SK-N-MC (cell line): ENCODE measurements at regions not wholly inside any gene's neighbourhood (a gene's known extent, or its start where the extent isn't known, plus 50 kb on each side); places are given as distances from the start of the nearest gene placed in this dataset.

Experiments used
- EZH2 ChIP-seq: fragments of 200-600 bp; sonication (generic); IDR thresholded peaks from one replicate; pipeline ENCODE4 v1.6.1; 2017; ENCODE audit warnings: antibody characterized with exemption
- POLR2AphosphoS5 ChIP-seq: IDR thresholded peaks from 2 replicates; pipeline ENCODE4 v1.6.1; 2012; ENCODE audit warnings: mild to moderate bottlenecking, low read depth, low read length, borderline replicate concordance

DNA sequence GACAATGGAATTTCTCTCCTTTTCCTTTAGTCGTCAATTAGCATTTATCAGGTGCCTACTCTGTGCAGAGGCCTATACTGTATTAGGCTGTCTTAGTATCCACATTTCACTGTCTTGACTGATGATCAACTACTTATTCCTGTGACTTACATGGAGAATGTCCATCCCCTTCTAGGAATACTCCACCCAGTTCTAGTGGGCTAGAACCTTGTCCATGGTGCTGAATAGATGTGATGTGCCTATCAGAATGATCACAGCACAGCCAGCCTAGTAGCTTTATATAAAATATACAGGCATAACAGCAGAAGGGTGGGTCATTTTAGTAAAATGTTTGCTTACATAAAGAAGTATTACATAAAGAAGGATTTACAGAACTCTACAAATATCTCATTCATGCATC lies 621.4 kb downstream of the PDCD6IP start:
- no peak for TF ChIP-seq POLR2AphosphoS5
- no peak for TF ChIP-seq EZH2
